Activated T-cell treated with anti-CD3 and anti-CD28 coated beads, Interleukin-2, amount 50 U/mL, for 72 hours (primary cell): ENCODE measurements at regions not wholly inside any gene's neighbourhood (a gene's known extent, or its start where the extent isn't known, plus 50 kb on each side); places are given as distances from the start of the nearest gene placed in this dataset.
A peak's percentile ranks its signal among the peaks of the same experiment; 100 is the strongest.

ENCODE experiments used
- ATAC-seq, 2 donors: fragments of 150-1000 bp; cut with Tn5 transposase; replicated peaks in 1 of 2; 2 replicates each; pipeline ENCODE4 v1.10.0; 2021; ENCODE audit warnings: moderate library complexity in 2 of 2, mild to moderate bottlenecking in 1 of 2
- DNase-seq, 2 donors: peaks; one replicate each; pipeline ENCODE4 v3.0.0; 2021 to 2022; ENCODE audit warnings: mixed read lengths in 1 of 2
- H3K27ac Mint-ChIP-seq: one replicate; pipeline ENCODE4 v1.8.0; 2022; ENCODE audit warnings: mild to moderate bottlenecking, moderate library complexity, mixed read lengths
- H3K27me3 Mint-ChIP-seq: one replicate; pipeline ENCODE4 v1.8.0; 2022; ENCODE audit warnings: low read depth, mixed read lengths
- H3K36me3 Mint-ChIP-seq, 2 donors: one replicate each; pipeline ENCODE4 v1.8.0; 2022; ENCODE audit warnings: mixed read lengths in 2 of 2, mild to moderate bottlenecking in 1 of 2; ENCODE audit not compliant: insufficient read depth in 2 of 2
- H3K4me1 Mint-ChIP-seq: one replicate; pipeline ENCODE4 v1.8.0; 2022; ENCODE audit warnings: low read depth, mixed read lengths
- H3K4me3 Mint-ChIP-seq, 2 donors: one replicate each; pipeline ENCODE4 v1.8.0; 2022; ENCODE audit warnings: mild to moderate bottlenecking in 2 of 2, mixed read lengths in 2 of 2, moderate library complexity in 2 of 2
- H3K9me3 Mint-ChIP-seq, 2 donors: one replicate each; pipeline ENCODE4 v1.8.0; 2022; ENCODE audit warnings: mixed read lengths in 2 of 2

DNA sequence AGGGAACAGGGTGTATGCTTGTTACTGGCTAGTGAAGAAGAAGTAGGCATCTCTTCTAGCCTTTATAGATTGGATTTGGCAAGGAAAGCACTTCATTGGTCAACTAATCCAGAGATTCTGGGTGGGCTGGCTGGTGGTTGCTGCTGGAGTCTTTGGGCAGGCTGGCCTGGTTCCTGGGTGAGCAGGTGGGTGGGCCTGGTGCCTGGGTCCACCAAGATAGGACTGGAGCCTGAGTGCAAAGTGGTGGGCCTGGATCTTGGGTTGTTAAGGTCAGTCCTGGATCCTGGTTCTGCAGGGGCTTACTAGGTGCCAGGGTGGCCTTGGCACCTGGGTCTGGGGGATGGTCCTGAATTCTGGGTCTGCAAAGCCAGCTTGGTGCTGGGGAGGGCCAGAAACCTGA lies 482.4 kb upstream of the GHITM start:
- Mint-ChIP-seq H3K4me3 (no peak overlapping the region), H3K9me3 (peaks cover 3 to 4% of the 10 kb centered on the region in 2 donors)
- DNase-seq = no peak

DNA sequence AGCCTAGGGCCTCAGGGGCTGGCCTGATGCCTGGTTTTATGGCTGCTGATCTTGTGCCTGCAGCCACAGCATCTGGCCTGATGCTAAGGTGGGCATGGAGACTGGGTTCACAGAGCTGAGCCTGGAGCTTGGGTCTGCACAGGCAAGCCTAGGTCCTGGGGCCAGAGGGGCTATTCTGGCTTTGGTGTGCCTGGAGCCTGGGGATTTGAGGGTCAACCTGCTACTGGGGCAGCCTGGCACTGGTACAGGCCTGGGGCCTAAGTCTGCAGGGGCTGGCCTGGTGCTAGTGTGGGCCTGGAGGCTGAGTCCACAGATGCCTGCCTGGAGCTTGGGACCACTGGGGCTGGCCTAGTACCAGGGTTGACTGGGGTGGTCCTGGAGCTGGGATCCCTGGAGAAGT lies 481.8 kb upstream of the GHITM start:
- Mint-ChIP-seq H3K4me3 (no peak overlapping the region), H3K27ac (no peak overlapping the region), H3K27me3 (no peaks in the 10 kb centered on the region), H3K9me3 (peaks cover 3 to 4% of the 10 kb centered on the region in 2 donors), H3K4me1 (no peaks in the 10 kb centered on the region), H3K36me3 (no peaks in the 10 kb centered on the region)
- no peak for DNase-seq
- no peak for ATAC-seq

More for the DNA sequence above, 482.4 kb upstream of the GHITM start:
- Mint-ChIP-seq H3K4me1 (no peaks in the 10 kb centered on the region), H3K27ac (no peak overlapping the region), H3K36me3 (no peaks in the 10 kb centered on the region), H3K27me3 (no peaks in the 10 kb centered on the region)
- ATAC-seq = no peak

DNA sequence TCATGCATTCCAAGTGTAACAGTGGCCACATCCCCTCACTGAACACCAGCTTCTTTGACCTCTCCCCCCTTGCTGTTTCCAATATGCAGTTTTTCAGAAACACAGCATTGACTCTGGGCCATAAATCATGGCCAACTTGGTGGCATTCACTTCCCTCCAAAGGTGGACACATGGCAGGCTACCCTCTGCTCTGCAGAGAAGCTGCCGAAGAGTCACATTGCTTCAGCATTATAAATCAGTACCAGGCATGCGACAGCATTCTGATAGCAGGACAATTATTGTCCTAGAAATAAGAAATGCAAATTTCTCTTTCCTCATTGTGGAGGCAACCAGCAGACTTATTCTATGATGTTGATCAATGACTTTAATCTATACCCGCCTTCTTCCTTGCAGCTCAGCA lies 475.4 kb upstream of the GHITM start:
- no peak overlapping the region for H3K27ac Mint-ChIP-seq
- H3K36me3 Mint-ChIP-seq = no peaks in the 10 kb centered on the region
- H3K27me3 Mint-ChIP-seq = no peaks in the 10 kb centered on the region
- ATAC-seq (no peak), DNase-seq (no peak)
- peaks cover 0 to 1% of the 10 kb centered on the region in 2 donors for H3K9me3 Mint-ChIP-seq
- no peaks in the 10 kb centered on the region for H3K4me1 Mint-ChIP-seq
- no peak overlapping the region for H3K4me3 Mint-ChIP-seq

DNA sequence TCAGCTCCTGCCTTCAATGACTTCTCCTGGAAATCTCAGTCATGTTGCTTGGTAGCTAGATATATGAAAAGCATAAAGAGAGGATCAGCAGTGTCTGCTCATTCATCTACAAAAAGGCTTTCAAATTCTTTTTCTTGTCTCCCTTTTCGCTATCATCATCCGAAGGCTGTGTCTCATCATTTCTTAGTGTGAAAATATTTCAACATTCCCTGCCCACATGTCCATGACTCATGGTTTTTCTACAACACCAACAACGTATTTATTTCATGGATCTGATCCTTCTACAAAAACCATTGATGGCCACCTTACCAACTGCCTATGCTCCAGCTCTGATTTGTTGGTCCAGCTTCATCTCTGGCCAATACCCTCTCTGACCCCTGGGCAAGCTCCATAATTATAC lies 472.5 kb upstream of the GHITM start:
- no peak for DNase-seq
- H3K4me3 Mint-ChIP-seq = no peak overlapping the region
- no peak for ATAC-seq
- no peak overlapping the region for H3K27ac Mint-ChIP-seq
- H3K36me3 Mint-ChIP-seq = no peaks in the 10 kb centered on the region
- H3K27me3 Mint-ChIP-seq = no peaks in the 10 kb centered on the region
- H3K9me3 Mint-ChIP-seq = peaks cover 0 to 2% of the 10 kb centered on the region in 2 donors
- no peaks in the 10 kb centered on the region for H3K4me1 Mint-ChIP-seq

DNA sequence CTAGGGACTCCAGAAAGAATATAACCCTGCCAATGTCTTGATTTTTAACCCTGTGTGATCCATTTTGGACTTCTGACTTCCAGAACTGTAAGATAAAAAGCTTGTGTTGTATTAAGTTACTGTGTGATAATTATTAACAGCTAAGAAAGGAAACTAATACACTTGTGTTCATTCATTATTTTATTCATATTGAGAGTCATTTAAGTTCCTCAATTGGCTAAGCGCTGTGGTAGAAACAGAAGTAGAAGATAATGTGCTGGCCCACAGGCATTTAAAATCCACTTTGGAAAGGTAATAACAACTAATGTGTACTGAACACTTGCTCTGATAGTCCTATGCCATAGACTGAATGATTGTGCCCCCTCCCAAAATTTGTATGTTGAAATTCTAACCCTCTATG lies 471.7 kb upstream of the GHITM start:
- ATAC-seq (no peak), DNase-seq (no peak)
- Mint-ChIP-seq H3K27ac (no peak overlapping the region), H3K4me1 (no peaks in the 10 kb centered on the region), H3K4me3 (no peak overlapping the region), H3K9me3 (peaks cover 0 to 3% of the 10 kb centered on the region in 2 donors), H3K36me3 (no peaks in the 10 kb centered on the region), H3K27me3 (no peaks in the 10 kb centered on the region)

DNA sequence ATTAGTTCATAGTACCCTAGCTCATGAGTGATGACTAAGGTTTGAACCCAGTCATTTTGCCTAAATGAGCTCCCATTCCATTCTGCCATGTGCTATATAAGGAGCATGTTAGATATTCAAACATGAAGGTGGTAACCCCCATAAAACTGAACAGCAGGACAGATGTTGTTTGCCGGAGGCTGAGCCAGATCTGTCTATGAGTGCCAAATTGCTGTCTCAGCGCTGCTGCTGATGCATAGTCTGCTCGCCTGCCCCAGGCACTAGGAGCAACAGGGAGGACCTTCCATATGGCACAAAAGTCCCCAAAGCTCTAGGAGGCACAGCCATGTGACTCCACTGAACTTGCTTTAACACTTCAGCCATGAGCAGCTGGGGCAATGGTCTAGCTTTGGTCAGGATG lies 466.0 kb upstream of the GHITM start:
- Mint-ChIP-seq H3K9me3 (peaks cover 2 to 3% of the 10 kb centered on the region in 2 donors), H3K36me3 (no peaks in the 10 kb centered on the region), H3K4me1 (no peaks in the 10 kb centered on the region), H3K27me3 (no peaks in the 10 kb centered on the region), H3K27ac (no peak overlapping the region), H3K4me3 (no peak overlapping the region)
- ATAC-seq = no peak
- DNase-seq = no peak

DNA sequence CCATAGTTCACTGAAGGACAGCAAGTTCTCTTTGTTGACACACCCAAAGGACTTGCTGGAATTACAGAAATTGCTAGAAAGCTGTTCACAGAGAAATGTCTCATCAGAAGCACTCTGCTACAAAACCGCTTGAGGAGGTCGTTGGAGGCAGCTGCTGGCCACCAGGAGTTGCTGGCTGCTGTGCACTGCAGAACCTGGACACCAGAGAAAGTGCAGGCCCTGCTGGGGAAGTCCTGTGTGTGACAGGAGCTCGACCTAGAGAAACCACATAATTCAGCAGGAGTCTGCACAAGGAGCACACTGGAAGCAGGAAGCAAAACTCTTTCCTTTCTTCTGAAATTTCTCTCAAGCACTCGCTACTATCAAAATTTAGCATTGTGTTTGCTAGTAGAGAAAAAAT lies 461.5 kb upstream of the GHITM start:
- Mint-ChIP-seq H3K9me3 (peaks cover 0 to 2% of the 10 kb centered on the region in 2 donors), H3K27ac (no peak overlapping the region), H3K4me3 (no peak overlapping the region), H3K27me3 (no peaks in the 10 kb centered on the region), H3K36me3 (no peaks in the 10 kb centered on the region), H3K4me1 (peaks cover 19% of the 10 kb centered on the region)
- DNase-seq (no peak), ATAC-seq (no peak)

DNA sequence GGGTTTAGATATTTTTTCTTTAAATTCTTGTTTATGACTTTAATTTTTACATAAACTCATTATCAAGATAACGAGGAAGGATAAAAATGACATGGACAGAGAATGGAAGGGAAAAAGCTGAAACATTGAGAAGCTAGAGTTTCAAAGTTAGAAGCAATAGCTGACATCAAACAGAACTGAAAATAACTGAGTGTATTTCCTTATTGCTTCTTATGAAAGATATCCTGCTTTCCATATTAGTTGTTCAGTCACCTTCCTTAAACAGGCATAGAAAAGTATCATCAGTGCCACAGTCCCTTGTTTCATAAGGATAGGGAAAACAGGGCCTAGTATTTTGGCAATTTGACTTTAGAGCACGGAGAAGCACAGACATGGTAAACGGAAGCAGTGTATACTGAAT lies 460.5 kb upstream of the GHITM start:
- H3K36me3 Mint-ChIP-seq = no peaks in the 10 kb centered on the region
- no peak for DNase-seq
- H3K4me3 Mint-ChIP-seq = no peak overlapping the region
- ATAC-seq = peak; percentile 20 to 21
- no peak overlapping the region for H3K27ac Mint-ChIP-seq
- no peaks in the 10 kb centered on the region for H3K27me3 Mint-ChIP-seq
- peaks cover 0 to 2% of the 10 kb centered on the region in 2 donors for H3K9me3 Mint-ChIP-seq
- H3K4me1 Mint-ChIP-seq = peaks cover 19% of the 10 kb centered on the region

DNA sequence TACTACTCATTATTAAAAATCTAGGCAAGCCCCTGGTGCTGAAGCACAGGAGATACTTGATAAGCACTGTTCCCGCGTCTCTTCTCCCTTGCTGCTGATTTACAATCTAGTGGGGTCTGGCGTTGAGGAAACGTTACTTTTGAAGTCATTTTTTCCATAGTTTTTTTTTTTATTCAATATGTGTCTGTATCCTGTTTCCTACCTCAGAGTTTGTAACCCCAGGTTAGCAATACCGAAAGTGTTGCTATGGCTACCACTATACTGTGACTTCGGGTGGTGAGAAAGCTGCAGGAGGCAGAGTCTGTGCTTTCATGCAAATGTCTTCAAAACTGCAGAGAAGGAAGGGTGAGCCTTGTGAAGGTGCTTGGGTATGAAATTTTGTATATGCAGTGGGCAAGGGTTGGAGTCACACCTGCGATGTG lies 458.8 kb upstream of the GHITM start:
- no peaks in the 10 kb centered on the region for H3K36me3 Mint-ChIP-seq
- ATAC-seq = peak; percentile 94 to 97
- peak overlapping the region; percentile 52 for H3K27ac Mint-ChIP-seq
- peak; percentile 21 to 48 for DNase-seq
- no peaks in the 10 kb centered on the region for H3K9me3 Mint-ChIP-seq
- peaks cover 19% of the 10 kb centered on the region for H3K4me1 Mint-ChIP-seq
- H3K27me3 Mint-ChIP-seq = no peaks in the 10 kb centered on the region
- H3K4me3 Mint-ChIP-seq = peak overlapping the region in 1 of 2 donors; percentile 25

DNA sequence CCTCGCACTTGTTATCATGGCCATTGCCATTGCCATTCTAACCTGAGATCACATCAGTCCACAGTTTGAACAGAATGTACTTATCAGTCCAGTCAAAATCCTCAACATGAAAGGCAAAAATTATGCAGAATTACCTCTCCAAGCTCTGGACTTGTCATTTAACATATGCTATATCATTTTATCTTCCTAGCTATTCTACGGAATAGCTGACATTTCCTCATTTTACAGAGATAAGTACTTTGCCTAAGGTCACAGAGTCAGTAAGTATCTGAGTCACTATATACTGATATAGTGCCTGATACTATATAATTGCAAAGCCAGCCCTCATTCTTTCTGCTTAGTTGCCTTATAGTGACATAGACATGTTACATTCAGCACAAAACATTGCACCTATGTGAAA lies 456.9 kb upstream of the GHITM start:
- H3K27ac Mint-ChIP-seq = no peak overlapping the region
- H3K4me3 Mint-ChIP-seq = no peak overlapping the region
- no peak for ATAC-seq
- H3K4me1 Mint-ChIP-seq = peaks cover 19% of the 10 kb centered on the region
- DNase-seq = no peak
- H3K9me3 Mint-ChIP-seq = no peaks in the 10 kb centered on the region
- no peaks in the 10 kb centered on the region for H3K36me3 Mint-ChIP-seq
- H3K27me3 Mint-ChIP-seq = no peaks in the 10 kb centered on the region

DNA sequence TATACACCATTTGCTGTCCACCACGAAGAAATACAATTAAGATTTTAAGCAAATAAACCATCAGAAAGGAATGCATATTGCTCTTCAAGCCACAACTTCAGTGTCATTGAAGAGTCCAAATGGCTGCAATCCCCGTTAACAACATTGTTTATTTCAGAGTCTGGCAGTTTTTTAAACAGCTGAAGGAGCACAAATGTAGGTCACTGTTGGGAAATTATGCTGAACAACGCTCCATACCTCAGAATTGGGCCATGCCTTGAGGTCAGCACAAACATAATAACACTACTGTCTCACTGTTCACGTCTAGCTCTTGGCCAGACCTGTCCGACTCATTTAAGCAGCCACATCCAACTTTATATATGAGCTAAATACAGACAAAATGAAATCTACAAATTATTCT lies 453.9 kb upstream of the GHITM start:
- ATAC-seq (peak in 1 of 2 donors; percentile 21), DNase-seq (no peak)
- Mint-ChIP-seq H3K27ac (no peak overlapping the region), H3K36me3 (no peaks in the 10 kb centered on the region), H3K4me1 (peaks cover 12% of the 10 kb centered on the region), H3K9me3 (no peaks in the 10 kb centered on the region), H3K4me3 (no peak overlapping the region), H3K27me3 (no peaks in the 10 kb centered on the region)

DNA sequence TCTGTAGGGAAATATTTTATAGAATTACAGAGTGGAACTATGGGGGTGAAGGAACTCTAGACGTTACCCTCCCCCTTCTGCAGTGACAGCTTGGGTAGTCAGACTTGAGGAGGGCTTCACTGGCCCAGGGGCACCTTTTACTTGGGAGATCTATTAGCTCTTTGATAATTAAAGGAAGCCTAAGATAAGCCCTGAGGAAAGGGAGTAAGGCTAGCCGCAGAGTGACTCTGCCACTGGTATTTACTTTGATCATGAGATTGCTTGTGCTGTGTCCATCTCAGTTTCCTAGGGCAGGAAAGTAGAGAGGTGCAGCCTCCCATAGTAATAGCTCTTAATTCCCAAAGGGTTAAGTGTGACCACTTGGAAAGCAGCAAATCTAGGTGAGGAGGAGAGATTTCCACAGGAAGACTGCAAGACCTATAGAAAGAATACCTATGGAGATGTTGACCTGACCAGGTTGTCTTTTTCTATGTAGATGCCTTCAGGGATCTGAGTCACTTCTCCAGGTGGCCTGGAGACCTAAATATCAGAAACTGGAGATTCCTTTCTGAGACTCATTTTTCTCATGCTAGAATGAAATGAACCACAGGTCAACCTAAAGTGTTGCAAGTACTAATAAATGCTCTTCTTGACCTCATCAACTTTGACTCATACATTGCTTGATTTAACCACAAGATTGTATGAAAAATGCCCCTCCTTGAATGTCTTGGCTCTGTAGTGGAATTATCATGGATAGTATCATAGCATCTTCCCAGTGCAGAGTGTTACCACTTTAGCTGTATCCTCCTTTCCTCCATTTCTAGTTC lies 447.3 kb upstream of the GHITM start:
- no peaks in the 10 kb centered on the region for H3K4me1 Mint-ChIP-seq
- ATAC-seq = no peak

DNA sequence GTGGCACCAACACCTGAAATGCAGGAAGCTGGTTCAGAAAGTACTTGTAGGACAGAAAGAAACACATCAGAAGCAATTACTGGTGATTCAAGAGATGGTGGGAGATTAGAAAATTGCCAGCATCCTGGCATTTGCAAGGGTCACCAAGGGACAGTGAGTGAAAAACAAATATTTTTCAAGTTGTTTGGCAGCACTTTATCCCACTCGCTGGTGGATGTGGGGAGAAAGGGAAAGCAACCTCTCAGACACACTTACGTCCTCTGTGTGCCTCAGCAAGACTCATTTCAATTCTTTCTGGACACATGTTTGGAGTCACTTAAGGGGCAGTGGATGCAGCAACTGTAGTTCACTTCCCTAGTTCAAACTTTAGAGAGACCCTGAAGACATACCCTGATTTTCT lies 440.4 kb upstream of the GHITM start:
- no peak overlapping the region for H3K27ac Mint-ChIP-seq
- ATAC-seq (no peak), DNase-seq (no peak)
- peaks cover 3 to 8% of the 10 kb centered on the region in 2 donors for H3K9me3 Mint-ChIP-seq
- no peaks in the 10 kb centered on the region for H3K27me3 Mint-ChIP-seq
- H3K4me3 Mint-ChIP-seq = no peak overlapping the region
- no peaks in the 10 kb centered on the region for H3K36me3 Mint-ChIP-seq
- no peaks in the 10 kb centered on the region for H3K4me1 Mint-ChIP-seq

More for the DNA sequence above, 447.3 kb upstream of the GHITM start:
- DNase-seq = no peak
- Mint-ChIP-seq H3K4me3 (no peak overlapping the region), H3K27ac (no peak overlapping the region), H3K36me3 (no peaks in the 10 kb centered on the region), H3K27me3 (no peaks in the 10 kb centered on the region), H3K9me3 (peaks cover 0 to 4% of the 10 kb centered on the region in 2 donors)

DNA sequence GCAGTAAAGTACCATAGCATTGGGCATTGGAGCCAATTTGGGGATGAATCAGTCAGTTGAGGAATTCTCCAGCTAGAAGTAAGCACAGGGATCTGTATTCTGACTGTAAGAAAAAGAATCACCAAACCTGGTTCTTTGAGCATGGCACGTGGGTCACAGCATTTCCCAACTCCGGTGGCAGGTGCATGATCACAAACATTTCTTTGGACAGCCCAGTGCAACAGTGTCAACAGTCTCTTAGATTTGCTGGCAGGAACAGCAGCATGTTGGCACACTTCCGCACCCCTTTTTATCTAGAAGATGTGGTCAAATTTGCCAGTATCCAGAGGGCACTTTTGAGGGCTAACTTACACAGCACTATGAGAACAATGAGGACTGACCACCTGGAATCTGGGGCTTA lies 437.5 kb upstream of the GHITM start:
- H3K27ac Mint-ChIP-seq = no peak overlapping the region
- ATAC-seq = no peak
- DNase-seq = no peak
- H3K36me3 Mint-ChIP-seq = no peaks in the 10 kb centered on the region
- H3K4me3 Mint-ChIP-seq = no peak overlapping the region
- no peaks in the 10 kb centered on the region for H3K27me3 Mint-ChIP-seq
- H3K4me1 Mint-ChIP-seq = no peaks in the 10 kb centered on the region
- peaks cover 5% of the 10 kb centered on the region in 2 donors for H3K9me3 Mint-ChIP-seq
